ENCODE measurements at regions not wholly inside any gene's neighbourhood (a gene's known extent, or its start where the extent isn't known, plus 50 kb on each side); places are given as distances from the start of the nearest gene placed in this dataset.

- TF ChIP-seq, protein P1, sequence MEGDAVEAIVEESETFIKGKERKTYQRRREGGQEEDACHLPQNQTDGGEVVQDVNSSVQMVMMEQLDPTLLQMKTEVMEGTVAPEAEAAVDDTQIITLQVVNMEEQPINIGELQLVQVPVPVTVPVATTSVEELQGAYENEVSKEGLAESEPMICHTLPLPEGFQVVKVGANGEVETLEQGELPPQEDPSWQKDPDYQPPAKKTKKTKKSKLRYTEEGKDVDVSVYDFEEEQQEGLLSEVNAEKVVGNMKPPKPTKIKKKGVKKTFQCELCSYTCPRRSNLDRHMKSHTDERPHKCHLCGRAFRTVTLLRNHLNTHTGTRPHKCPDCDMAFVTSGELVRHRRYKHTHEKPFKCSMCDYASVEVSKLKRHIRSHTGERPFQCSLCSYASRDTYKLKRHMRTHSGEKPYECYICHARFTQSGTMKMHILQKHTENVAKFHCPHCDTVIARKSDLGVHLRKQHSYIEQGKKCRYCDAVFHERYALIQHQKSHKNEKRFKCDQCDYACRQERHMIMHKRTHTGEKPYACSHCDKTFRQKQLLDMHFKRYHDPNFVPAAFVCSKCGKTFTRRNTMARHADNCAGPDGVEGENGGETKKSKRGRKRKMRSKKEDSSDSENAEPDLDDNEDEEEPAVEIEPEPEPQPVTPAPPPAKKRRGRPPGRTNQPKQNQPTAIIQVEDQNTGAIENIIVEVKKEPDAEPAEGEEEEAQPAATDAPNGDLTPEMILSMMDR (IDR thresholded peaks at IDR 0.05; ENCODE audit: low read length): no peak
- no peak for TF ChIP-seq EZH2 (IDR thresholded peaks at IDR 0.05; ENCODE audit: borderline replicate concordance, low read length)
These were observed 78.7 kb upstream of the NPHP3 start for GRCh38 chr3:132800958-132801357.
